Activated CD4-positive, alpha-beta T cell treated with anti-CD3 and anti-CD28 coated beads, Interleukin-2, amount 10 ng/mL, durations not matched to agents 7 days and 5 days (primary cell): ENCODE measurements at regions not wholly inside any gene's neighbourhood (a gene's known extent, or its start where the extent isn't known, plus 50 kb on each side); places are given as distances from the start of the nearest gene placed in this dataset.
"Not testable (repeated sequence)": the region's sequence is repeated elsewhere in the genome, so short reads cannot be mapped to it uniquely, and the experiment has no call there.

ENCODE experiments used
- CTCF ChIA-PET: fragments of 350-600 bp; sonication (Branson Sonifier 250); formaldehyde crosslinking; loops from one replicate; lab custom pipeline; 2021; ENCODE audit warnings: antibody characterized with exemption; lab: Charles Lee
- POLR2A ChIA-PET: fragments of 350-600 bp; sonication (Branson Sonifier 250); formaldehyde crosslinking; loops from one replicate; lab custom pipeline; 2021; ENCODE audit warnings: antibody characterized with exemption; lab: Charles Lee
- DNase-seq: peaks from one replicate; pipeline ENCODE4 v3.0.0-alpha.2; 2020
- H3K27ac Mint-ChIP-seq: one replicate; pipeline ENCODE4 v1.8.0; 2021; ENCODE audit warnings: mild to moderate bottlenecking, moderate library complexity, mixed read lengths
- H3K27me3 Mint-ChIP-seq: one replicate; pipeline ENCODE4 v1.8.0; 2021; ENCODE audit warnings: mixed read lengths
- H3K36me3 Mint-ChIP-seq: one replicate; pipeline ENCODE4 v1.8.0; 2021; ENCODE audit warnings: low read depth, mixed read lengths
- H3K4me1 Mint-ChIP-seq: one replicate; pipeline ENCODE4 v1.8.0; 2021; ENCODE audit warnings: mixed read lengths
- H3K4me3 Mint-ChIP-seq: one replicate; pipeline ENCODE4 v1.8.0; 2021; ENCODE audit warnings: mild to moderate bottlenecking, moderate library complexity, mixed read lengths
- H3K9me3 Mint-ChIP-seq: one replicate; pipeline ENCODE4 v1.8.0; 2021; ENCODE audit warnings: mixed read lengths

DNA sequence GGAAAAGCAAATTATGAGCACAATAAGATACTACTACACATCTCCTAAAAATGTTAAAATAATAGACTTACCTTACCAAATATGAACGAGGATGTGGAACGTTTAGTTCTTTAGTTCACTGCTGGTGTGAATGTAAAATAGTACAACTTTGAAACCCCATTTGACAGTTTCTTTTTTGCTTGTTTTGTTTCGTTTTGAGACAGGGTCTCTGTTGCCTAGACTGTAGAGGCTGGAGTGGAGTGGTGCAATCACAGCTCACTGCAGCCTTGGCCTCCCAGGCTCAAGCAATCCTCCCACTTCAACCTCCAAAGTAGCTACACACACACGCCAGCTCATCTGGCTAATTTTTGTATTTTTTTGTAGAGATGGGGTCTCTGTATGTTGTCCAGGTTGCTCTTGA, 136.4 kb upstream of the FAR2 start:
- POLR2A ChIA-PET, result interaction anchor here (0.7 kb wide), 1 partner anchor 1279 kb away, joined by 3 read pairs; no protein-coding TSS in a partner anchor
- no peaks in the 10 kb centered on the region for H3K4me1 Mint-ChIP-seq

DNA sequence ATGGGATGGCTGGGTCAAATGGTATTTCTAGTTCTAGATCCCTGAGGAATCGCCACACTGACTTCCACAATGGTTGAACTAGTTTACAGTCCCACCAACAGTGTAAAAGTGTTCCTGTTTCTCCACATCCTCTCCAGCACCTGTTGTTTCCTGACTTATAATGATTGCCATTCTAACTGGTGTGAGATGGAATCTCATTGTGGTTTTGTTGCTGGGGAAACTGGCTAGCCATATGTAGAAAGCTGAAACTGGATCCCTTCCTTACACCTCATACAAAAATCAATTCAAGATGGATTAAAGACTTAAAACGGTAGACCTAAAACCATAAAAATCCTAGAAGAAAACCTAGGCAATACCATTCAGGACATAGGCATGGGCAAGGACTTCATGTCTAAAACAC, 131.5 kb upstream of the FAR2 start:
- H3K36me3 Mint-ChIP-seq, H3K4me1 Mint-ChIP-seq, H3K27me3 Mint-ChIP-seq, H3K9me3 Mint-ChIP-seq, H3K4me3 Mint-ChIP-seq, DNase-seq, CTCF ChIA-PET, H3K27ac Mint-ChIP-seq, POLR2A ChIA-PET: not testable (repeated sequence)

More for the DNA sequence above, 136.4 kb upstream of the FAR2 start:
- H3K27me3 Mint-ChIP-seq, result no peaks in the 10 kb centered on the region
- CTCF ChIA-PET, result no interaction called here
- no peak overlapping the region for H3K4me3 Mint-ChIP-seq
- no peak overlapping the region for H3K27ac Mint-ChIP-seq
- H3K36me3 Mint-ChIP-seq, result no peaks in the 10 kb centered on the region
- DNase-seq, result no peak
- no peaks in the 10 kb centered on the region for H3K9me3 Mint-ChIP-seq

DNA sequence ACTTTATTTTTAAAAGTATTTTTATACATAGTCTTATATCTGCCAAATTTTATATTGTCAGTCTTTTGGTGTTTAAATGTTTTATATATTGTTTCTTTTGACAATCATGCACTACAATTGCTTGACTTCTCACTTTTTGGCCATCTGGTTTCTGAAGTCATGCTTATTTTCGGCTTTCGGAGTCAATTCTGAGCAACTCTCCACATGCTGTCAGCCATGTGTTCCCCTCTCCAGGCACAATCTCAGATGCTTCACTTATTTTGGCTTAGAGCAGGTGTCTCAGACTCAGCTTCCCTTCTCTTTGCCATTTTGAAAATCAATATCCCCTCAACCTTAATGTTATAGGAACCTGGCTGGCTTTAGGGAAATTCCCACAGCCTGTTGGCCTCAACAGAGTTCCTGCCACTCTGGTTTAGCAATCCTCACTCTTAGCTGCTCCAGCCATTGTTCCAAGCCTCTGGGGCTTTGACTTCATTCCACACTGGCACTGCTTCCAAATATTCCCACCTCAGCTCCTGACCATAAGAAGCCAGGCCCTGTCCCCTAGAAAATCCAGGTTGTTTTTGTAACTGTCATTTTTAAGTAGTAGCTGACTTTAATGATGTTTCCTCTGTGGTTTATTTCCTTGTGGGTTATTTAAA, 125.5 kb upstream of the FAR2 start:
- peaks cover 5% of the 10 kb centered on the region for H3K27me3 Mint-ChIP-seq
- H3K4me3 Mint-ChIP-seq, result no peak overlapping the region
- H3K9me3 Mint-ChIP-seq, result no peaks in the 10 kb centered on the region
- no peaks in the 10 kb centered on the region for H3K36me3 Mint-ChIP-seq
- no peak for DNase-seq
- H3K4me1 Mint-ChIP-seq, result peaks cover 9% of the 10 kb centered on the region
- H3K27ac Mint-ChIP-seq, result no peak overlapping the region
- ChIA-PET POLR2A (no interaction called here), CTCF (no interaction called here)

DNA sequence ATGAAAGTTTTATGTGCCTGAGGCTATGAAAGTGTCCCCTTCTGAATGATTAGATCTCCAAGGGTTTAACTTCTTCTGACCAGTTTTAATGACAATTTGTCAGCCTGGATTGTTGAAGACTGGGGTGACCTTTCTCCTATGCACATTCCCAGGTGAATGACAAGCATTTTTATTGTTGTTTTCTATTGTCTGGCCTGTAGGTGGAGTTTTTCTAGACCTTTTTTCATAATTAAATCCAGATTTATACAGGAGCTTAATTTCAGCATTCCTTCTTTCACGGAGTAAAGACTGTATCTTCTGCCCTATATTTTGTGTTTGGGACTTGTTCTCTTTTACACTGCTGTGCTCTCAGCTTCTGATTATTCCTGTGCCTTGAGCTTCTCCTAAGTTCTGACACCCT, 125.0 kb upstream of the FAR2 start:
- Mint-ChIP-seq H3K36me3 (no peaks in the 10 kb centered on the region), H3K27me3 (peaks cover 8% of the 10 kb centered on the region), H3K27ac (no peak overlapping the region), H3K4me3 (no peak overlapping the region), H3K4me1 (peaks cover 9% of the 10 kb centered on the region), H3K9me3 (no peaks in the 10 kb centered on the region)
- no peak for DNase-seq
- ChIA-PET CTCF (no interaction called here), POLR2A (no interaction called here)

DNA sequence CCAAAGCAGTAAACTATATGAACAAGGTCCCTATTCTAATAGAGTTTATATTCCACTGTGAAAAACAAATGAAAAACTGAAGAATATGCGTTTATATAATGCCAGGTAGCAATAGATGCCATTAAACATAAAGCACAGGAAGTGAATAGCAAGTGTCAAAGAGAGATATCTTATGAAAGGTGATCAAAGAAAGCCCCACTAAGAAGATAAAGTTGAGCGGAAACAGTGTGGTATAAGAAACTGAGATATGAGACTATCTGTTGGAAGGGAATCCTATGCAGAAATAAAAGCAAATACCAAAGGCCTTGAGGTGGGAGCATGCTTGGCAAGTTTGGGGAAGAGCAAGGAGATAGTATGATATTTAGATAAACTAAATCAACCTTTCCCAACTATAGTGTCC, 123.1 kb upstream of the FAR2 start:
- H3K27ac Mint-ChIP-seq, result no peak overlapping the region
- peaks cover 11% of the 10 kb centered on the region for H3K27me3 Mint-ChIP-seq
- H3K4me3 Mint-ChIP-seq, result no peak overlapping the region
- peaks cover 9% of the 10 kb centered on the region for H3K4me1 Mint-ChIP-seq
- H3K9me3 Mint-ChIP-seq, result no peaks in the 10 kb centered on the region
- DNase-seq, result no peak
- ChIA-PET CTCF (interaction anchor here (0.6 kb wide), 1 partner anchor 387 kb away, joined by 3 read pairs; no protein-coding TSS in a partner anchor), POLR2A (no interaction called here)
- H3K36me3 Mint-ChIP-seq, result no peaks in the 10 kb centered on the region

DNA sequence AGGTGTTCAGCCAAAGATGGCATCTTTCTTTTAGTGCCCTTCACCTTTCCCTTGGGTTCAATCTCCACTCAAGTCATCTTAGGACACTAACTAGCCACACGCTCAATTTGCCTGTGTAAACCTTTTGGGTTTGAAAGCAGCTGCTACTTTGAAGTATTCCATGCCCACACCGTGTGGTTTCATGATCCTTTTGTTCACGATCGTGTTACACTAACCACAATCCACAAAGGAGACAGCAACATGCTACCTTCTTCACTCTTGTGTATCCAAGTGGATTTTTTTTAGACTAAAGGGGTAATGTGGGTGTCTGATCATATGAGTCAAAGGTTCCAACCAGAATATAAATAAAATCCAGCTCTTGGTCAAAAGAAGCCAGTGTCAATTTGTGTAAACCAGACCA, 122.7 kb upstream of the FAR2 start:
- Mint-ChIP-seq H3K27ac (no peak overlapping the region), H3K36me3 (no peaks in the 10 kb centered on the region), H3K4me1 (peaks cover 9% of the 10 kb centered on the region), H3K4me3 (no peak overlapping the region), H3K9me3 (no peaks in the 10 kb centered on the region), H3K27me3 (peaks cover 10% of the 10 kb centered on the region)
- ChIA-PET CTCF (no interaction called here), POLR2A (no interaction called here)
- DNase-seq, result no peak

DNA sequence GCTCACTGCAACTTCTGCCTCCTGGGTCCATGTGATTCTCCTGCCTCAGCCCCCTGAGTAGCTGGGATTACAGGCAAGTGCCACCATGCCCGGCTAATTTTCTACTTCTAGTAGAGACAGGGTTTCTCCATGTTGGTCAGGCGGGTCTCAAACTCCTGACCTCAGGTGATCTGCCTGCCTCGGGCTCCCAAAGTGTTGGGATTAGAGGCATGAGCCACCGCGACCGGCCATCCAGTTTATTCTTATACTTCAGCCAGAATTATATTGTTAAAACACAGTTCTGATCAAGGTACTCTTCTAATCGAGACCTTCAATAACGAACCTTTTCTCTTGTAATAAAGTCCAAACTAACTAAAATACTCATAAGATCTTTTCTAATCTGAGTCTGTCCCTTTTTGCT, 119.6 kb upstream of the FAR2 start:
- H3K9me3 Mint-ChIP-seq, H3K4me3 Mint-ChIP-seq, POLR2A ChIA-PET, H3K4me1 Mint-ChIP-seq, H3K36me3 Mint-ChIP-seq, DNase-seq, H3K27ac Mint-ChIP-seq: not testable (repeated sequence)
- CTCF ChIA-PET, result interaction anchor here (0.5 kb wide), 1 partner anchor 1678 kb away, joined by 3 read pairs; no protein-coding TSS in a partner anchor
- peaks cover 24% of the 10 kb centered on the region for H3K27me3 Mint-ChIP-seq

DNA sequence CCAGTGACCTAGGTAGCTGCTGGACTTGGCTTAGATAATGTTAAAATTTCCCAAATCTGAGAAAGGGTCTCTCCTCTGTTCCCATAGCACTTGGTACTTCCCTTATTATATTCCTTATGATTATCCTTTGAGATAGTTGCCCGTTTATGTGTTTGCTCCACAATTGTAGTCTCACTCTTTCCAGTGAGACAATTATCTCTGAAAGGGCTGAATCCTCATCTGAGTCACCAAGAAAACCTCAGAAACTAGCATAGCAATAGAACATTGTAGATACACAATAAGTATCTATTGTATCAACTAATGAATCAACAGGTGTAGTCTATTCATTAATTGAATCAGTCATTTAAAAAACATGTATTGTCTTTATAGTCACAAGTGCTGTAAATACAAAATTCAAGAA, 119.1 kb upstream of the FAR2 start:
- ChIA-PET CTCF (no interaction called here), POLR2A (no interaction called here)
- Mint-ChIP-seq H3K4me1 (peaks cover 9% of the 10 kb centered on the region), H3K27ac (no peak overlapping the region), H3K36me3 (no peaks in the 10 kb centered on the region), H3K9me3 (no peaks in the 10 kb centered on the region), H3K27me3 (peaks cover 26% of the 10 kb centered on the region), H3K4me3 (no peak overlapping the region)
- no peak for DNase-seq

DNA sequence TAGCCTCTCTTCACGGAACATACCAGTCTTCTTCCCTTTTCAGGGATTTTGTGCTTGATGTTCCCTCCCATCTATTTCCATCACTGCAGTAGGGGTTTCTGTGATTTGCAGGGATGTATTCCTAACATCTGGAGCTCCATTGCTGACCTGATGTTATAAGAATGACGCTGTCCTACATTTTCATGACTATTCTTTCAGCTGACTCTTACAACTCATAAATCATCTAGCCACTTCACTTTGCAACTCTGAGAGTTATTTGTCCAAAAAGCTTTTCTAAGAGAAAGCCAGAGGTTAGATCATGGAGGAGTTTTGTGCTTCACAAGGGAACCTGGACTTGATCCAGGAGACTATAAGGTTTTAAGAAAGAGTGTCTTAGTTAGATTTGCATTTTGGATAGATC, 116.6 kb upstream of the FAR2 start:
- Mint-ChIP-seq H3K36me3 (no peaks in the 10 kb centered on the region), H3K27ac (no peak overlapping the region), H3K9me3 (no peaks in the 10 kb centered on the region), H3K4me3 (no peak overlapping the region), H3K27me3 (peaks cover 23% of the 10 kb centered on the region), H3K4me1 (no peaks in the 10 kb centered on the region)
- ChIA-PET POLR2A (no interaction called here), CTCF (no interaction called here)
- DNase-seq, result no peak

DNA sequence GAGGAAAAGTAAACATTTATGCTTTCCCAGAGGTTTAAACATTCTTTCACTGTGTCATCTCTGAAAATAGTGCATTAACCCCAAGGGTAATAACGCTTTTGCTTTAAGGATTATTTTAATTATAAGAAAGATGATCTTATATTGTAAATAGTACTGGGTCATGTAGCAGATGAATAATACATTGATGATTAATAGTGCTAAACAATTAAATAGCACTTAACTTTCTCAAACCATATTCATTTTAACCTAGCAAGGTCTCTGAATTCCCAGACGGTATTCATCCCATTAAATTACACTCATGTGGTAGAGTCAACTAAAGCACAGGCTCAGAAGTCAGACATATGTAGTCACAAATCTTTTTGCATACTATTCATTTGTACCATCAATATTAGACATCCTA, 115.6 kb upstream of the FAR2 start:
- Mint-ChIP-seq H3K36me3 (no peaks in the 10 kb centered on the region), H3K9me3 (no peaks in the 10 kb centered on the region), H3K27ac (no peak overlapping the region), H3K4me1 (no peaks in the 10 kb centered on the region), H3K4me3 (no peak overlapping the region), H3K27me3 (peaks cover 22% of the 10 kb centered on the region)
- no peak for DNase-seq
- ChIA-PET POLR2A (no interaction called here), CTCF (no interaction called here)

DNA sequence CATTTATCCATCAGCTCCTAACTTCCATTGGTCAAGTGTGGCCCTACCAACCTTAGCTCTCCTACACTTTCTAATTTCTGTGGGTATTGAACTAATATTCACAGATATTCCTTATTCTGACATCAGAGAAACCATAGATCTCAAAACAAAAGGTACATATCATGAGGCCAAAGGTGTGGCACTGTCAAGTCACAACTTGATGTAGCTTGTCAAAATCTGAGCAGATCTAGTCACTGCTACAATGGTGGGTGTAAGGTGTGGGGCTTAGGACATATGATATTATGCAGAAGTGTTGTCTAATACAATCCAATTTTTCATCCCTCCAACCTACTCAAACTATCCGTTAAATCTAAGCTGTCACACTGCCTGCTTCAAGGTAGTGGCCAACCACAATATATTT, 114.0 kb upstream of the FAR2 start:
- H3K4me3 Mint-ChIP-seq, result no peak overlapping the region
- no peak for DNase-seq
- H3K9me3 Mint-ChIP-seq, result no peaks in the 10 kb centered on the region
- POLR2A ChIA-PET, result no interaction called here
- no peaks in the 10 kb centered on the region for H3K4me1 Mint-ChIP-seq
- H3K27ac Mint-ChIP-seq, result no peak overlapping the region
- H3K27me3 Mint-ChIP-seq, result peaks cover 19% of the 10 kb centered on the region
- H3K36me3 Mint-ChIP-seq, result no peaks in the 10 kb centered on the region
- CTCF ChIA-PET, result no interaction called here

DNA sequence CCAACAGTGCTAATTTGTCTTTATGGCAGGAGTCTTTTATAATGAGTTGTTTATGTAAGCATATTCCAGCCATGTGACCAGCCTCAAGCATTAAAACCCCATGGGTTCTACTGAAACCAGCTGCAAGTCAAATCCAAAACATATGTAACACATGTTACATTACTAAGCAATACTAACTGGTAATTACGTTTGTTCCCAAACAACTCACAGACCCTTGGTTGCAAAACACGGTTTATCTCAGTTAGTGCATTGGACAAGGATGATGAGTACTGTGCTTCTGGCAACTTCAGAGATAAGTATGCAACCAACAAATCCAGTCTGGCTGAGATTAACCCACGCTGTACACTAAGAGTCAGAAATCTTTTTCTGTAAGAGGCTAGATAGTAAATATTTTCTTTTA, 110.1 kb upstream of the FAR2 start:
- Mint-ChIP-seq H3K27ac (no peak overlapping the region), H3K36me3 (no peaks in the 10 kb centered on the region), H3K4me3 (no peak overlapping the region), H3K9me3 (no peaks in the 10 kb centered on the region), H3K27me3 (peaks cover 10% of the 10 kb centered on the region), H3K4me1 (no peaks in the 10 kb centered on the region)
- no peak for DNase-seq
- ChIA-PET CTCF (no interaction called here), POLR2A (no interaction called here)

DNA sequence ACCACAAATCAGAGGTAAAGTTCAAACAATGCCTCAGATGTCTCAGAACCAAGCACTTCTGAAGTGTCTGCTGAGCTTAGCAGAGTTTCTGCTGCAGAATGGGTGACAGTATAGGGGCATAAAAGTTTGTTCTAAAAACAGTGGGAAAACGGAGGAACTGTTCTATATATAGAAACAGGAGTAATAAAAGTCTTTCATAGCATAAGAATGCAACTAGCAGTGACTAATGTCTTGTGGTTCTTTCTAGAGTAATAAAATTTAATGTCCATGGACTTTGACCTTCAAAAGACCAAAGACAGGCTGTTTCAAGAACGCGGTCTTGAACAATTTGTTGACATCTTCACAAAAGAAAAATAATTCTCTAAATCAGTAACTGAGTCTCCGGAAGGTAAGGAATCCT, 107.5 kb upstream of the FAR2 start:
- Mint-ChIP-seq H3K4me1 (no peaks in the 10 kb centered on the region), H3K36me3 (no peaks in the 10 kb centered on the region), H3K9me3 (no peaks in the 10 kb centered on the region), H3K27ac (no peak overlapping the region), H3K27me3 (peaks cover 10% of the 10 kb centered on the region), H3K4me3 (no peak overlapping the region)
- DNase-seq, result no peak
- ChIA-PET CTCF (interaction anchor here (0.6 kb wide), 1 partner anchor 512 kb away, joined by 4 read pairs; no protein-coding TSS in a partner anchor), POLR2A (no interaction called here)

DNA sequence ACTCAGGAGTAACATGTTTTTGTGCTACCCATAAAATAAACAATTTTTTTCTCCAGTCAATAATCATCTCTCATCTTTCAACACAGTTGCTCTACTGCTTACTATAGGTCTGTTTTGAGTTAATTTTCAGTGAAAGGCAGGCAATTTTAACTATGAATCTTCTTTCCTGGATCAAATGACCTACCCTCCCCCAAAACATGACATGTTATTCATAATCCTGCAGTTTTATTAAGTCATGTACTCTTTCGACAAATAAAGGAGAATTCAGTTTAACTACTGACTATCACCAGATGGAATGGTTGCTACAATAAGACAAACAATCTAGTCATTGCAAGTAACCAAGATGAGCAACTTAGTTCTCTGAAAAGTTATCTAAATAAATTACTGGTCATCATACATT, 106.0 kb upstream of the FAR2 start:
- no peaks in the 10 kb centered on the region for H3K9me3 Mint-ChIP-seq
- peaks cover 14% of the 10 kb centered on the region for H3K27me3 Mint-ChIP-seq
- CTCF ChIA-PET, result interaction anchor here (1.3 kb wide), 1 partner anchor 174 kb away, joined by 3 read pairs; no protein-coding TSS in a partner anchor
- POLR2A ChIA-PET, result no interaction called here
- DNase-seq, result no peak
- H3K4me3 Mint-ChIP-seq, result no peak overlapping the region
- no peaks in the 10 kb centered on the region for H3K36me3 Mint-ChIP-seq
- no peaks in the 10 kb centered on the region for H3K4me1 Mint-ChIP-seq
- H3K27ac Mint-ChIP-seq, result no peak overlapping the region
